NCI-H1694 treated with DMSO at 0.1 percent for 48 hours (cell line): ENCODE measurements at regions not wholly inside any gene's neighbourhood (a gene's known extent, or its start where the extent isn't known, plus 50 kb on each side); places are given as distances from the start of the nearest gene placed in this dataset.
"Not testable (repeated sequence)": the region's sequence is repeated elsewhere in the genome, so short reads cannot be mapped to it uniquely, and the experiment has no call there.

Experiments used
- DNase-seq: peaks from one replicate; lab custom pipeline; 2025; lab: John Stamatoyannopoulos, UW

- DNase-seq: no peak
Observed at GRCh38 chr4:162469977-162470376, 306.2 kb upstream of the FSTL5 start.

GRCh38 chr4:162465356-162465755 lies 301.6 kb upstream of the FSTL5 start:
- not testable (repeated sequence) for DNase-seq

GRCh38 chr4:162461952-162462351 lies 298.2 kb upstream of the FSTL5 start:
- no peak for DNase-seq

DNA sequence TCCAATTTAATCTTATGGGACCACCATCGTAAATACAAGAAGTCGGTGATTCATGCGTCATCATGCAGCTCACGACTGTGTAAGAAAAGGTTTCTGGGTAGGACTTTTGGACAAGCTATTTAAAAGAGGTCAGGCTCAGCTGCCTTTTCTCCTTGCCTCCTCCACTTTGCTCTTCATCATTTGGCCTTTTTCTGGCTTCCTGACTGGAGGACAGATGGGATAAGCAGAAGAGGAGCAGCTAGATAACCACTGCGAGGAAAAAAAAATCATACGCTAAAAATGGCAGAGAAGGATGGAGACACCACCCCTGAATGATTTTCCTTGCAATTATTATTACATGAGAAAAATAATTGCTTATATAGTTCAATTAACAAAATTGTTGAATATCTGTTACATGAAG lies 294.3 kb upstream of the FSTL5 start:
- no peak for DNase-seq

DNA sequence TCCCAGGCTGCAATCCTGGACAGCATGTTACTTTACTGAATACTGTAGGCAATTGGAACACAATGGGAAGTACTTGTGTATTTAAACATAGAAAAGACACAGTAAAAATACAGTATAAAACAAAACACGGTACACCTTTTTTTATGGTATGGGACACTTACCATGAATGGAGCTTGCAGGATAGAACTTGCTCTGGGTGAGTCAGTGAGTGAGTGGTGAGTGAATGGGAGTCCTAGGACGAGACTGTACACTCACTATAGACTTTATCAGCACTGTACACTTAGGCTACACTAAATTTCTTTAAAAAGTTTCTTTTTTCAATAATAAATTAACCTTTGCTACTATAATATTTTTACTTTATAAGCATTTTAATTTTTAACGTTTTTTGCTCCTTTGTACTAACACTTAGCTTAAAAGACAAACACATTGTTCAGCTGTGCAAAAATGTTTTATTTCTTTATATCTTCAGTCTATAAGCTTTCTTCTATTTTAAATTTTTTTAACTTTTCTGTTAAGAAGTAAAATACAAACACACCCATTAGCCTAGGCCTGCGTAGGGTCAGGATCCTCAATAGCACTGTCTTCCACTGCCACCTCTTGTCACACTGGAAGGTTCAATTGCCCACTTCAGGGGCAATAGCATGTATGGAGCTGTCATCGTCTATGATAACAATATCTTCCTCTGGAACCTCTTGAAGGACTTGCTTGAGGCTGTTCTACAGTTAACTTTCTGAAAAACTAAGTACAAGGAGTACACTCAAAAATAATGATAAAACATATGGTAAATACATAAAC lies 293.5 kb upstream of the FSTL5 start:
- DNase-seq: no peak

GRCh38 chr4:162456106-162456505 lies 292.3 kb upstream of the FSTL5 start:
- DNase-seq: no peak

DNA sequence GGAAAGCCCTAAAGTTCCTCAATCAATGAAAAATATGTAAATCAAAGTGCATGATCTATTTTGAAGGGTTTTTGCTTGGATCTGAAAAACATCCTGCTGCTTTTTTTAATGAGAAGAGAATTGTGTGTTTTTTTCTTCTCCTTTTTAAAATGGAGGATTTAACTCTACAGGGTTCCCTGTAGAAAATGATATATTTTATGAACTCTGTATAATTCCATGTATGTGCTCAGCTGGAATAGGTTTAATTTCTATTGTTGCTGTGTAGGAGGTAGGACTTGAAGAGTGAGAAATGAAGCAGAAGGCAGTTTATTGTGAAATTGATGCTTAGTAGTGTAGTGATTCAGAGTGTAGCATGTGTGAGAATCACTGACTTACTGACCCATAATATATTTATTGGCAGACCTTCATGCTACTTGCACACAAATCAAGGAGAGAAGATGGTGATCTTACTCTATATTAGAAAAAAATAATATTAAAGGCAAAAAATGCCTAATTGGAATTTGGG lies 286.8 kb upstream of the FSTL5 start:
- no peak for DNase-seq

DNA sequence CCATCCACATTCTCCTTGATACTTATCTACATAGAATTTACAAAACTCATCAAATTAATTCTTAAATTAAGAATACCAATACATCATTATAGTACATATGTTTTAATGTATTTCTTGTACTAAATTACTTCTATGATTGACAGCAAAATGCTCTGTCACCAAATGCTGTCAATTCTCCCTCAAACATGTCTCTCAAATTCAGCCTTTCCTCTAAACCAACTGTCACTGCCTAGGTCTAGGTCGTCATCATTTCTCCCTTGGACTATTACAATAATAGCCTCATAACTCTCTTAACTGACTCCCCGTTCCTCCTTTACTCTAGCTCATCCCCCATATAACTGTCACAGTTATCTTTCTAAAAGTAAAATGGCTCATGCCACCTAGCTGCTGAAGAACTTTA lies 279.7 kb upstream of the FSTL5 start:
- no peak for DNase-seq

- no peak for DNase-seq
Observed at GRCh38 chr4:162442128-162442527, 278.3 kb upstream of the FSTL5 start.

DNA sequence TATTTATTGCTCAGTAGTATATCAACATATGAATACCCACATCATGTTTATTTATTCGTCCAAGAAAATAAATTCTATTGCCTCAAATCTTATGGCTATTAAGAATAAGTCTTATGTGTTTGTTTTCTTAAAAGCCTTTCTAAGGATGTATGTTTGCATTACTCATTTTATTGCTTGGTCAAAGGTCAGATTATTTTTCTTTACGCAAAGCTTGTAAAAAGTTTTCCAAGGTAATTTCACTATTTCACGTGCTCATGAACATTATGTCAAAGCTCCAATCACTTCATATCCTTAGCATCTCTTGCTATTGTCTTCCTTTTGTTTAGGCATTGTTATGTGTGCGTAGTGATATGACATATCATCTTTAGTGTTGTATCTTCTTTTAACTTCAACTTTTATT lies 258.5 kb upstream of the FSTL5 start:
- DNase-seq: no peak

- no peak for DNase-seq
Observed at GRCh38 chr4:162410854-162411253, 247.1 kb upstream of the FSTL5 start.

- no peak for DNase-seq
Observed at GRCh38 chr4:162409048-162409447, 245.2 kb upstream of the FSTL5 start.

DNA sequence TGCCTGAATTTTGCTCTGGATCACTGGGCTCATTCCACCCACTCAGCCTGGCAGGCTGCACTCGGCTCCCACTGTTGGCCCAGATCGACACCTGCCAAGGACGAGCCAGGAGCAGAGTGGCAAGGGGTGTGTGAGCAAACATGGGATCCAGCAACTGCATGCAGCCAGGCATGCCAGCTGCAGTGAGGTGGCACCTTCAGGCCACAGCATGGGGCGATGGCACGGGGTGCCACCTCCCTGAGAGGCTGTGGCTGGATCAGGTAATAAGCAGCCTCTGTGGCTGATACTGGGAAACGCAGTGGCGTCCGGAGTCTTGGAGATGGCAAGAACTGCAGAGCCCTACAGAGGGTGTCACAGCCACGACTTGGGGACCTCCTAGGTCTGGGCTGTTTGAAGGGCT lies 244.5 kb upstream of the FSTL5 start:
- DNase-seq: no peak

- no peak for DNase-seq
Observed at GRCh38 chr4:162406637-162407365, 243.0 kb upstream of the FSTL5 start.

- no peak for DNase-seq
Observed at GRCh38 chr4:162403932-162404331, 240.1 kb upstream of the FSTL5 start.

DNA sequence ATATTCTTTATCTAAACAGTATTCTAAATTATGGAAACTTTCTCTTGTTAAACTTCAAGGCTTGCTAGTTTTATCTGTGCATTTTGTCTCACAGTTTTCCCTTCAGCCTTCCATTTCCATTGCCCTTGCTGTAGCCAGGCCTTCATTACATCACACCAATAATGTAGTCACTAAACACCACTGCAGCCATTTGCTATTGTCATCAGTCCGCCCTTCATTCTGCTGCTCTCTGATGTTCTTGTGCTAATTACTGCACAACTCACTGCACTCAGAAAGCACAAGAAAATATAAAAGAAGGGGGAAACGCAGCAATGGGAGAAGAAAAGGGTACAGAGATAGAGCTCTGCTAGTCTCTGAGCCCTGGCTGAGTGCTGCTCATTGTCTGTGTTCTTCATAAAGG lies 239.6 kb upstream of the FSTL5 start:
- DNase-seq: no peak

GRCh38 chr4:162401021-162401420 lies 237.2 kb upstream of the FSTL5 start:
- no peak for DNase-seq

DNA sequence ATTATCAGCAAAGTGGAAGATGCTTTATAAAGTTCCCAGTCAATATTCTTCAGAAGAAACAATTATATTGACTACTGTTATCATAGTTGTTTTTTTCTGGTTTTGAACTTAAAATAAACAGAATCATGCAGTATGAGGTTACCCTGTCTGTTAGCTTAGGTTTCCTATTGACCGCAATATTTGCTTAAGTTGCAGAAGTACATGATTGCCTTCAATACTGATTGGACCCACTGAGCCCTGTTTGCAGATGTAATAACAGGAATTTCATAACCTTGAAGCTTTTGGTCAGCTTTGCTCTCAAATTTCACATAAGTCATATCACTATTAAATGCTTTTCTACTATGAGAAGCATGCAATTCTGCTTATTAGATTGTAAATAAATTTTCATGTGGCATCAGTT lies 229.1 kb upstream of the FSTL5 start:
- no peak for DNase-seq

- DNase-seq: no peak
Observed at GRCh38 chr4:162366146-162366545, 202.3 kb upstream of the FSTL5 start.

GRCh38 chr4:162364651-162365050 lies 200.9 kb upstream of the FSTL5 start:
- DNase-seq: no peak

DNA sequence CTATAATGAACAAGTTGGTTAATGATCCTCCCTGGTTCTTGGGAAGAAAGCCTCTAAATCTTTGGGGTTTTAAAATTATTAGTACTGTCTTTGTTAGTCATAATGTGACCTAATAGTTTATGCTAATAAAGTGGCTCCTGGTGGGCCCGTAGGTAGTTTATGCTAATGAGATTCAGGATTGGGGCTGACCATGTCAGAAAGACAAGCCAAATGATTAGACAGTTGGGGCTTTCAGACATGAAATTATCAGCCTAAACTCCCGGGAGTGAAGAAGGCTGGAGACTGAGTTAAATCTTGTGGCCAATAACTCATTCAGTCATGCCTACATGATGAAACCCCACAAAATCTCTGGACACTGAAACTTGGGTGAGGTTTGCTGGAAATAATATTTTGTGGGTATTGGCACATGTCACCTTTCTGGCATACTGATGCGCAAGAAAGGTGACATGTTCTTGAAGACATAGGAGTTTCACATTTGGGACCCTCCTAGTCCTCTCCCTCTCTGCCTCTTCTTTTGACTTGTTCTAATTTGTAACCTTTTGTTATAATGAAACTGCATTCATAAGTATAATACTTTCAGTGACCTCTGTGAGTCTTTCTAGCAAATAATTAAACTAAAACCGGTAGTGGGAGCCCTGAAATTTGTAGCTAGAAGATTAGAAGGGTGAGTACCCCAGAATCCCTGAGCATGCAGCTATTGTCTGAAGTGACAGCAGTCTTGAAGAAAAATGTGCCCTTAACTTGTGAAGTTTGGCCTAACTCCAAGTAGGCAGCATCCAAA lies 196.8 kb upstream of the FSTL5 start:
- no peak for DNase-seq

- DNase-seq: no peak
Observed at GRCh38 chr4:162356181-162356580, 192.4 kb upstream of the FSTL5 start.
